ENCODE measurements at regions not wholly inside any gene's neighbourhood (a gene's known extent, or its start where the extent isn't known, plus 50 kb on each side); places are given as distances from the start of the nearest gene placed in this dataset.
A peak's percentile ranks its signal among the peaks of the same experiment; 100 is the strongest.

GRCh38 chr6:100138346-100139022 lies 144.5 kb upstream of the MCHR2 start:
- Histone ChIP-seq H3K27me3 (no peaks in the 10 kb centered on the region), H3K4me3 (no peak overlapping the region), H3K9me3 (no peaks in the 10 kb centered on the region; the same call in 1 of the 2 replicates), H3K36me3 (no peaks in the 10 kb centered on the region)
- DNase-seq: no peak

DNA sequence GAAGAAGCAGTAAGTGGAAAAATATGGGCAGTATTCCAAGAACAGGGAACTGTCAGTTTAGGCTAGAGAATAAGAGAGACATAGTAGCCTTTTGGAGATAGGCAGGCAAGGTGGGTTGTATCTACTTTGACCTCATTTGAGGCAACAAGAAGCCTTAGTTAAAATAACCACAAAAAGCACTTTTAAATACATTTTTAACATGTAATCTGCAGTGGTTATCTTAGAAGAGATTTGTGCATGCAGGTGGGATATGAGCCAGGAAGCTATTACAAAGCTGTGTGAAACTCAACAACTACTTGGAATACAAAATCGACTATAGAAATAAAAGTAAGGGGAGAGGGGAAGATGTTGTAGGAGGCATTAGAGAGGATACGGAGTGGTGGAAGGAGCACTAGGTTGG lies 143.7 kb upstream of the MCHR2 start:
- H3K27me3 ChIP-seq: no peaks in the 10 kb centered on the region
- H3K4me3 ChIP-seq: no peak overlapping the region
- H3K36me3 ChIP-seq: no peaks in the 10 kb centered on the region
- no peak for DNase-seq
- H3K9me3 ChIP-seq: no peaks in the 10 kb centered on the region; the same call in 1 of the 2 replicates

DNA sequence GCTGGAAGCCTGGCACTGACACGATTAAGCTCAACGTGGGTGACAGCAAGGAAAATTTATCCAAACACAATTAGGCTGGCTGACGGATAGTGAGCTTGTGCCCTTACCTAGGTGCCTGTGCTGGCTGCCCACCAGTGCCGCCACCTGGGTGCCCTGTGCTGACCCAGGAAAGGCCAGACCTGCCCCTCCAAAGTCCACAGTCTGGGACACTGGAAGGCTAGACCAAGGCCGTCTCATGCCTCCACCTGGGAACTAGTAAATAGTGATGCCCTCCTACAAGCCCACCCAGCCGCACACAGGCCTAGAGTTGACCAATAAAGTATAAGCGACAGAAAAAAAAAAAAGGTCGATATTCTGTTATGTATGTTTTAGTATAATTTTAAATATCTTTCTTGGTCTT lies 142.6 kb upstream of the MCHR2 start:
- Histone ChIP-seq H3K9me3 (no peaks in the 10 kb centered on the region; the same call in none of the 2 replicates), H3K36me3 (no peaks in the 10 kb centered on the region), H3K27me3 (no peaks in the 10 kb centered on the region), H3K4me3 (no peak overlapping the region)
- DNase-seq: no peak

DNA sequence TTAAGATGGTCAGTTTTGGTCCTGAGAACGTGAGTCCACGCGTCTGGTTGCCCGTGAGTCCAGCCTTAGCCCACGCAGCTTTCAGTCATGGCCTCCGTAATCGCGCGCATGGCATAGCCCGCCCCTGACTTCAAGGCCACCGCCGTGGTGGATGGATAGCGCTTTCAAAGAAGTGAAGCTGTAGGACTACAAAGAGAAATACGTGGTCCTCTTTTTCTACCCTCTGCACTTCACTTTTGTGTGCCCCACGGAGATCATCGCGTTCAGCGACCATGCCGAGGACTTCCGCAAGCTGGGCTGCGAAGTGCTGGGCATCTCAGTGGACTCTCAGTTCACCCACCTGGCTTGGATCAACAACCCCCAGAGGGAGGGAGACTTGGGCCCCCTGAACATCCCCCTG lies 142.0 kb upstream of the MCHR2 start:
- no peaks in the 10 kb centered on the region for H3K27me3 ChIP-seq
- no peak for DNase-seq
- H3K36me3 ChIP-seq: no peaks in the 10 kb centered on the region
- no peaks in the 10 kb centered on the region; the same call in none of the 2 replicates for H3K9me3 ChIP-seq
- H3K4me3 ChIP-seq: no peak overlapping the region

- H3K27me3 ChIP-seq: no peaks in the 10 kb centered on the region
- no peak for DNase-seq
- H3K4me3 ChIP-seq: no peak overlapping the region
- H3K9me3 ChIP-seq: no peaks in the 10 kb centered on the region; the same call in none of the 2 replicates
- no peaks in the 10 kb centered on the region for H3K36me3 ChIP-seq
Measured at GRCh38 chr6:100134703-100135102, 140.7 kb upstream of the MCHR2 start.

DNA sequence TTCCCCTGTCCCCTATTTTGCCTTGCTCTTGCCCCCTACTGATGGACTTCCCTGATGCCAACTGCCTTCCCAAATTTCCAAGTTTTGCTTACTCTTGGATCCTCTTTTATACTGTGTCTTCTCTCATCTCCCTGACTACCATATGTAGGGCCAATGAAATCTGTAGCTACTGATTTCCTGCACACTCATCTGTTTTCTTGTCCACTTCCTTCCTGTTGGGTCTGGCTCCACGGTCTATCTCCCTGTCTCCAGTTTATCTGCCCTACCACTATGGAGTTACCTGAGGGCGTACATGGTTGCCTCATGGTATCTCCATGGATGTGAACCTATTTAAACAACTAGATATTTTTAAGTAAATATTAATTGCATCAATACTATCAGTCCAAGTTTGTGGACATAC lies 140.3 kb upstream of the MCHR2 start:
- no peaks in the 10 kb centered on the region for H3K27me3 ChIP-seq

GRCh38 chr6:100132005-100132404 lies 138.0 kb upstream of the MCHR2 start:
- DNase-seq: no peak
- H3K27me3 ChIP-seq: no peaks in the 10 kb centered on the region
- H3K36me3 ChIP-seq: no peaks in the 10 kb centered on the region
- no peak overlapping the region for H3K4me3 ChIP-seq
- H3K9me3 ChIP-seq: no peaks in the 10 kb centered on the region; the same call in none of the 2 replicates

More for the DNA sequence above, 140.3 kb upstream of the MCHR2 start:
- Histone ChIP-seq H3K4me3 (no peak overlapping the region), H3K36me3 (no peaks in the 10 kb centered on the region), H3K9me3 (no peaks in the 10 kb centered on the region; the same call in none of the 2 replicates)
- no peak for DNase-seq

DNA sequence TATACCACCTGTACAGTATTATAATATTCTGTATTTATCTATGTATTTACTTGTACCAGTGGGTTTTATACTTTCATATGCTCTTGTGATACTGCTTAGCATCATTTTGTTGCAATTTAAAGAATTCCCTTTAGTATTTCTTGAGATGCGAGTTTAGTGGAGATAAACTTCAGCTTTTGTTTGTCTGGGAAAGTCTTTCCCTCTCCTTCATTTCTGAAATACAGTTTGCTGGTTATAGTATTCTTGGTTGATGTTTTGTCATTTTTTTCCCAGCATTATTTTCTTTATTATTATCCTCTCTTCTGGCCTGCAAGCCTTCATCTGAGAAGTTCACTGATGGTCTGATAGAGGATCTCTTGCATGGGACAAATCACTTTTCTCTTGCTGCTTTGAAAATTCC lies 136.6 kb upstream of the MCHR2 start:
- DNase-seq: no peak
- Histone ChIP-seq H3K9me3 (no peaks in the 10 kb centered on the region; the same call in none of the 2 replicates), H3K27me3 (no peaks in the 10 kb centered on the region), H3K36me3 (no peaks in the 10 kb centered on the region), H3K4me3 (no peak overlapping the region)

DNA sequence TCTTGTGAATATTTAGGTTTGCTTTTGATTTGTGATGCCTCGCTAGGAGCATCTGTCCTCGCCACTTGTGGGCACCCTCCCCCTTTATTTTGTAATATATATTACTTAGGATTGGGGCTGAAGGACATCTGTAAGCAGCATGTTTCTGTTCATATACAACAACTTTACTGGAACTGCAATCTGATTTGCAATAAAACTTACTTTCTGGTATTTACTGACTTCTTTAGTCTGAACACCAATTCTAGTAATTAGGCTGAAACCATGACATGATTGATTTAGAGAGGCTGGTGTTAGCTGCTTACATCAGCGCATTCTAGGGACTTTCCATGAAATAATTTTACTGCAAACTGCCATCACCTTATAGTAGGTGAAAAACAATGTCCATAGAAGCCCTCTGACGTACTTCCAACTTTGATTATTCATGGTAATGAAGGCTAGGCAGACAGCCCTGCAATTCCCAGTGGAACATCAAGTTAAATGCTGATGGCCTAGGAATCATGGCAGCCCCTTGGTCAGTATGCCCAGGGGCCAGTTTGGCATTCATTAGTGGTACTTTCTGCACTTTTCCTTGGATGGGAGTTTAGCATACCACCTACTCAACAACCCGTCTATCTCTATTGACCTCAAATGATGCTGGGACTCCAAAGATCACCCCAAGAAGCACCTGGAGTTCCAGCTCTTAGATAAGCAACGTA lies 132.9 kb upstream of the MCHR2 start:
- DNase-seq: no peak
- Histone ChIP-seq H3K9me3 (no peaks in the 10 kb centered on the region; the same call in 1 of the 2 replicates), H3K27me3 (no peaks in the 10 kb centered on the region)

DNA sequence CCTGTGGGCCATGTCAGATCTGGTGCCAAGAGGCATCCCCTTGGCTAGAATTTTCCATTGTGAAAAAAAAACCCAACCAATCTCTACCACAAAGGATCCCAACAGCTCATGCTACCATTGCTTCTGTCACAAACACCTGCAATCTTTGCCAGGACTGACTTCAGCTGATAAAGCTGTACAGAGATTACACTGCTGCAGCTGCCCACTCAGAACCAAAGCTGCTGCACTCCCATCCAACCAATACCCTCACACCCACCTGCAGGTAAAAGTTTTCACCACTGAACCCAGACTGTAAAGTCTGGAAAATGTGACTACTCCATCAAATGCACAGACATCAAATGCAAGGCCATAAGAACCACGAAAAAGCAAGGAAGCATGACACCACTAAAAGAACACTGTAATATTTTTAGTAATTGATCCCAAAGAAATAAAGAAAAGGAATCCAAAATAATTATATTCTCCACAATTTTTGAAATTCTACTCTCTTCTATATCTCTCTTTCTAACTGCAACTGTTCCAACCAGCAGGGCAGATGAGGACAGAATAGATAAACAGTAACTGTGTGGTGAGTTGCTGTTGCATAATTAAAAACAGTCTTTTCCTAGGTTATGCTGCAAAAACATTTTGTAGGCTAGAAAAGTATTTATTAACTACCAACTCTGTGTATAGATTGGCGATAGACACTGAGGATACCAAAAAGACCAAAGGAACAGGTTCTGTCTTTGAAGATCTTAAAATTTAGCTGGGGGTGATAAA lies 128.0 kb upstream of the MCHR2 start:
- no peaks in the 10 kb centered on the region for H3K9me3 ChIP-seq
- no peaks in the 10 kb centered on the region for H3K27me3 ChIP-seq
- no peaks in the 10 kb centered on the region for H3K36me3 ChIP-seq
- H3K4me3 ChIP-seq: no peak overlapping the region
- DNase-seq: no peak

More for the DNA sequence above, 132.9 kb upstream of the MCHR2 start:
- H3K36me3 ChIP-seq: no peaks in the 10 kb centered on the region
- no peak overlapping the region for H3K4me3 ChIP-seq

DNA sequence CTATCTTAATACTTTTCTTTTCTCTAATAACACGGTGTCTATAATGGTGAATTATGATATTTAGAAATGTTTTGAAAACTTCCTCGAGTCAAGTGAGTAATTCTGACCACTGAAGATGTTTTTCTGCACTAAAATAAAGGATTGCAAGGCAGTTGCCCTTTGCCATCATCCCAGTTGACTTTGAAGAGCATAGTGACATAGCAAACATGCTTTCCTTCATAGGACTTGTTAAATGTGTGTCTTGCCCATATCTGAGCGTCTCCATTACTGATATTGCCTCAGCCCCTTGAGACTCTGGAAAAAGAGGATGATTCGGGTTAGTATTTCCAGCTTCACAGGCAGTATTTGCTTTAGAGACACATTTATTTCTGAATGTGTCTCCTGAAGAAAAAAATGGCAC lies 125.2 kb upstream of the MCHR2 start:
- no peaks in the 10 kb centered on the region for H3K27me3 ChIP-seq
- no peak overlapping the region for H3K4me3 ChIP-seq
- no peaks in the 10 kb centered on the region for H3K9me3 ChIP-seq
- DNase-seq: no peak
- no peaks in the 10 kb centered on the region for H3K36me3 ChIP-seq

DNA sequence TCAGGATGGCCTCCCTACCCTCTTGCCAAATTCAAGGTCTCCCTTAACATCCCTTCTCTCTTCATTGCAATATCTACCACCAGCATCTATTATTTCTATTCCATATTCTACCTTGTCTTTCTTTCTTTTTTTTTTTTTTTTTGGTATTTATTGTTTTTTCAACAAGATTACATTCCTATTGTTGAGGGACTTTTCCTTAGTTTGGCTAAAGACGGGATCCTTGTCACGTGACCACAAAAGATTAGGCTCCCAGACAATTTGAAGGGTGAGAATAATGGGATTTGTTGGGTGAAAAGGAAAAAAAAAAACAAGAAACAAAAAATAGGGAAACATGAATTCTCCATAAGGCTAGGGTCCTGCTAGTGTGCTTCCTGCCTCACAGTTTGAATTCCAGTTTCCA lies 124.3 kb upstream of the MCHR2 start:
- no peak overlapping the region for H3K4me3 ChIP-seq
- H3K36me3 ChIP-seq: no peaks in the 10 kb centered on the region
- no peak for DNase-seq
- H3K9me3 ChIP-seq: no peaks in the 10 kb centered on the region
- no peaks in the 10 kb centered on the region for H3K27me3 ChIP-seq

DNA sequence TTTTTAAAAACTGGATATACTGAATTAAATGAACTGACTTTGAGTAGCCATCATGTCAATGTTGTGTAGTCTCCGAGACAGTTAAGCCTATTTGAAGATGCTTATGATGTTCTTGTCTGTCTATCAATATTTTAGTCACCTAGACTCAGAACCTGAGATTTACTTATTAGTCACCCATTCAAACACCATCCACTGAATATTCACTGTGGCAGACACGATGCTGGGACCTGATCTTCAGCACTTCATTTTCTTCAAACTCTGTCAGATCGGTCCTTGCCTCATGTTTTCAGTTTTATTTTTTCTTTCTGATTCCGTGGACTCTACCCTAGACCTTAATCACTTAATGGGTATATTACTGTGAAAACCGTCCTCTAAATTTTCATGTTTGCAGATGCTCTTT lies 123.7 kb upstream of the MCHR2 start:
- H3K27me3 ChIP-seq: no peaks in the 10 kb centered on the region
- H3K36me3 ChIP-seq: no peaks in the 10 kb centered on the region
- no peak overlapping the region for H3K4me3 ChIP-seq
- H3K9me3 ChIP-seq: no peaks in the 10 kb centered on the region
- DNase-seq: no peak

- DNase-seq: peak; percentile 37
- Histone ChIP-seq H3K36me3 (no peaks in the 10 kb centered on the region), H3K27me3 (no peaks in the 10 kb centered on the region), H3K4me3 (no peak overlapping the region), H3K9me3 (no peaks in the 10 kb centered on the region)
Measured at GRCh38 chr6:100116411-100117194, 122.6 kb upstream of the MCHR2 start.

DNA sequence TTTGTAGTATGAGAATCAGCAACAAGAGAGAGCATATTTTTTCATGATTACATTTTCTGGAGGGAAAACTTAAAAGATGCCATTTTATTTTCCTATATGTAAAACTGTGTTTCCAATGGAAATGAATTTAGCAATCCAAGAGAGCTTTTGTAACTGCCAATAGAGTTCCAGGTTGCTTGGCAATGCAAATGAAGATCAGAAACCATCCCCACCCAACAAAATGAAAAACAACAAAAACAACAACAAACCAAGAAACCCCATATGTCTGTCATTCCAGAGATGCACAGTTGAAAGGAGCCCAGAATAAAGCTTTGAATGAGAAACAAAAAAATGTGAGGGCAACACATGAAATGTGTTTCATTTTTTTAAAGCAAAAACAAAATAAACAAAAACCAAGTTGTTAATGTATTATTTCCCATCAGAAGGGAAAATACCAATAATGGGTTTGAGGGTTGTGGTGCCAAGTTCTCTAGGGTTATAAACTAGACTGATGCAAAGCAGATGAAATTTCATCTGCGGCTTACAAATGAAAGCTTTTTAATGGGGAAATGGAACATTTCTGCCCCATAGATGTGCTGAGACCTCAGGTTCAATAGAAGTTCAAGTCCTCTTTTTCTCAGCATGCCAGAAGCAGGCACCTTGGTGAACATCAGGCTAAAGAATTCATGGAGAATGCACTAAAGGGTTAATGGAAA lies 121.5 kb upstream of the MCHR2 start:
- Histone ChIP-seq H3K36me3 (no peaks in the 10 kb centered on the region), H3K27me3 (no peaks in the 10 kb centered on the region), H3K4me3 (no peak overlapping the region), H3K9me3 (no peaks in the 10 kb centered on the region)
- no peak for DNase-seq

GRCh38 chr6:100112855-100113508 lies 119.0 kb upstream of the MCHR2 start:
- no peak for DNase-seq
- H3K4me3 ChIP-seq: no peak overlapping the region
- no peaks in the 10 kb centered on the region for H3K27me3 ChIP-seq
- H3K36me3 ChIP-seq: no peaks in the 10 kb centered on the region
- no peaks in the 10 kb centered on the region for H3K9me3 ChIP-seq

All from MG63 (cell line).